ENCODE measurements at regions not wholly inside any gene's neighbourhood (a gene's known extent, or its start where the extent isn't known, plus 50 kb on each side); places are given as distances from the start of the nearest gene placed in this dataset.

- no peaks in the 10 kb centered on the region for H3K27me3 ChIP-seq
- H3K4me3 ChIP-seq, result no peak overlapping the region
- H3K9me3 ChIP-seq, result no peaks in the 10 kb centered on the region
- H3K27ac ChIP-seq, result no peak overlapping the region
- intact Hi-C loops (cut with DNase I), result no loop called here
- DNase-seq (no peak), ATAC-seq (no peak)
- TF ChIP-seq, protein P1, sequence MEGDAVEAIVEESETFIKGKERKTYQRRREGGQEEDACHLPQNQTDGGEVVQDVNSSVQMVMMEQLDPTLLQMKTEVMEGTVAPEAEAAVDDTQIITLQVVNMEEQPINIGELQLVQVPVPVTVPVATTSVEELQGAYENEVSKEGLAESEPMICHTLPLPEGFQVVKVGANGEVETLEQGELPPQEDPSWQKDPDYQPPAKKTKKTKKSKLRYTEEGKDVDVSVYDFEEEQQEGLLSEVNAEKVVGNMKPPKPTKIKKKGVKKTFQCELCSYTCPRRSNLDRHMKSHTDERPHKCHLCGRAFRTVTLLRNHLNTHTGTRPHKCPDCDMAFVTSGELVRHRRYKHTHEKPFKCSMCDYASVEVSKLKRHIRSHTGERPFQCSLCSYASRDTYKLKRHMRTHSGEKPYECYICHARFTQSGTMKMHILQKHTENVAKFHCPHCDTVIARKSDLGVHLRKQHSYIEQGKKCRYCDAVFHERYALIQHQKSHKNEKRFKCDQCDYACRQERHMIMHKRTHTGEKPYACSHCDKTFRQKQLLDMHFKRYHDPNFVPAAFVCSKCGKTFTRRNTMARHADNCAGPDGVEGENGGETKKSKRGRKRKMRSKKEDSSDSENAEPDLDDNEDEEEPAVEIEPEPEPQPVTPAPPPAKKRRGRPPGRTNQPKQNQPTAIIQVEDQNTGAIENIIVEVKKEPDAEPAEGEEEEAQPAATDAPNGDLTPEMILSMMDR (IDR thresholded peaks at IDR 0.05), result no peak
- peaks cover 3 to 62% of the 10 kb centered on the region in 2 donors for H3K4me1 ChIP-seq
- H3K36me3 ChIP-seq, result no peaks in the 10 kb centered on the region
Observed at GRCh38 chr21:39085843-39086405, 97.3 kb downstream of the PSMG1 start.

DNA sequence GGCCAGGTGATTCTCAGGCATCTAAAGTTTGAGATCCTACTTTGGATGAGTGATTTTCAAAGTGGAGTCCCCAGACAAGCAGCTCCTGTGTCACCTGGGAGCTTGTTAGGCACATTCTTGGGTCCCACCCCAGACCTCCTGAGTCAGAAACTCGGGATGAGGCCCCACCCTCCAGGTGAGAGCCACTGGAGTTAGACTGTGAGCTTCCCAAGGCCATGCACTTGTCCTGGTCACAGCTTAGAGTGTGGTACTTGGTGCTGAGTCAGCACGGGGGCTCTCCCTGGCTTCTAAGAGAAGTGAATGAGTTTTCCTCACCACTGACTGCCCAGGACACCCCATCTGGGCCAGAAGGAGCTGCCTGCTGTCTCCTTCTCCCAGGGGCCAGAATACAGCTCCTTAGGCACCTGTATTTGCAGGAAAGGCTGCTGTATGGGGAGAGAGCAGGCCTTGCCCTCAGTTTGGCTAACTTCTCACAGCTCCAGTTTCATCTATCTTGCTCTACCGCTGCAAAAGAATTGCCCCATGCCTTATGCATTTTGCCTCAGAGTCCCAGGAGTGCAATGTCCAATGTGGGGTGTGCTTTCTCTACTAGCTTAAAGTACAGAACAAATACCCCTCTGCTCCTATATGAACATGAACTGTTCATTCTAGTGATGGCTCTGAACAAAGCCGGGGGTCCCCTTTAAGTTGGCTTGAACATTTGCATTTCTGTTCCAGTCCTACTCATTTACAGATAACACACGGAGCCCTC lies 98.1 kb downstream of the PSMG1 start:
- TF ChIP-seq, protein P1 (IDR thresholded peaks at IDR 0.05), result no peak
- ATAC-seq, result peak; percentile 46
- peak in 1 of 4 donors; percentile 71 for DNase-seq
- intact Hi-C loops (cut with DNase I), result no loop called here
- peaks cover 3 to 62% of the 10 kb centered on the region in 2 donors for H3K4me1 ChIP-seq
- H3K27ac ChIP-seq, result peak overlapping the region in 1 of 2 donors; percentile 80
- no peaks in the 10 kb centered on the region for H3K36me3 ChIP-seq
- H3K9me3 ChIP-seq, result no peaks in the 10 kb centered on the region
- H3K4me3 ChIP-seq, result no peak overlapping the region
- no peaks in the 10 kb centered on the region for H3K27me3 ChIP-seq

DNA sequence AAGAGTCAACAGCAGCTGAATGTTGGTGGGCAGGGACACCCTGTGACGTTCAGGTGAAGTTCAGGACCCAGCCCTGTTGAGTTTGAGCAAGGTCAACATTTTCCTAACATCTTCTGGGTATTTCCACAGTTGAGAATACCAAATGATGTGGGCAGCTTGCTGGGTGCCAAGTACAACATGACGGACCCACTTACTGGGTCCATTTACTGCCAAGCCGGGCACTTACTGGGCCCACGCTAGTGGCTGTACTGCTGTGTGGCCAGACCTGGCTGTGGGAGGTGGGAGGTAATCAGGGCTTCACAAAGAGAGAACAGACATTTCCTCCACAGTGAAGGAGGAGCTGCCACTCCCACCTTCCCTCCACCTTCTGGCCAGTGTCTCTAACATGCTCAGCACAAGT lies 99.2 kb downstream of the PSMG1 start:
- H3K27ac ChIP-seq, result peak overlapping the region in 1 of 2 donors; percentile 80
- TF ChIP-seq, protein P1 (IDR thresholded peaks at IDR 0.05), result no peak
- peak; percentile 3 for ATAC-seq

DNA sequence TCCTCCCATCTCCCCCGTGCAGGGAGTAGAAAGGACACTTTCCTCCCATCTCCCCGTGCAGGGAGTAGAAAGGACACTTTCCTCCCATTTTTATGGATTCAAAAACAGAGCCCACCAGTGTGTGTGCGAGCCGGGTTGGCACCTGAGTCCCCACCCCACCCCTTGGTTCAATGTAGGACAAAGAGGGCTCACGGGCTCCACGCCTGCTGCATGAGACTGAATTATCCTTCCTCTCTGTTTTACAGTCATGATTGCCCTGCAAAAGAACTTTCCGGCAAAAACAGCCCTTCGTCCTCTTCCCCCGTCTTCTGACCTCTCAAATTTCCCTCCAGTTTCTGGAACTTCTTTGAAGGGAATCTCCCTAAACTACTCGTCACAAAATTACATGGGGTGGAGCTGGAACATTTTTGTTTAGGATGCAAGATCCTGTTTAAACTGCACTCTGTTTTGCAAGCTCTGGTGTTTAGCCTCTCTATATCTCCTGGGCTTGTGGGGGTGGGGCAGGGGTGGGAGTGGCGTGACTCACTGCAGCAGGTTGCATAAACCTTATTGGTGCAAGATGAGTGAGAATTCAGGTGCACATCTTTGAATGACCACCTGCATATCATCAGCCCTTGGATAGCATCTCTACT lies 99.8 kb downstream of the PSMG1 start:
- Histone ChIP-seq H3K9me3 (no peaks in the 10 kb centered on the region), H3K4me1 (peaks cover 3 to 78% of the 10 kb centered on the region in 2 donors), H3K27ac (peak overlapping the region; percentile 53 to 80), H3K36me3 (no peaks in the 10 kb centered on the region), H3K4me3 (peak overlapping the region in 1 of 2 donors; percentile 11), H3K27me3 (no peaks in the 10 kb centered on the region)
- intact Hi-C loops (cut with DNase I), result no loop called here
- ATAC-seq (peak; percentile 57), DNase-seq (peak in 2 of 4 donors; percentile 49 to 75)
- TF ChIP-seq, protein P1 (IDR thresholded peaks at IDR 0.05), result no peak

More for the DNA sequence above, 99.2 kb downstream of the PSMG1 start:
- Histone ChIP-seq H3K36me3 (no peaks in the 10 kb centered on the region), H3K27me3 (no peaks in the 10 kb centered on the region), H3K4me3 (no peak overlapping the region), H3K4me1 (peaks cover 3 to 72% of the 10 kb centered on the region in 2 donors), H3K9me3 (no peaks in the 10 kb centered on the region)
- intact Hi-C loops (cut with DNase I), result no loop called here
- no peak for DNase-seq

Measured in left lung (tissue), 4 donors.